CD4-positive, alpha-beta T cell (primary cell): ENCODE measurements at regions not wholly inside any gene's neighbourhood (a gene's known extent, or its start where the extent isn't known, plus 50 kb on each side); places are given as distances from the start of the nearest gene placed in this dataset.

Source experiments
- ATAC-seq: fragments of 200-7000 bp; cut with Tn5 transposase; one replicate; pipeline ENCODE4 v1.10.0; 2022; ENCODE audit warnings: mild to moderate bottlenecking; ENCODE audit not compliant: poor library complexity
- CTCF ChIA-PET: fragments of 350-600 bp; sonication (Branson Sonifier 250); formaldehyde crosslinking; loops from one replicate; lab custom pipeline; 2021; ENCODE audit warnings: antibody characterized with exemption, inconsistent platforms; lab: Charles Lee
- POLR2A ChIA-PET: fragments of 350-600 bp; sonication (Branson Sonifier 250); formaldehyde crosslinking; loops from one replicate; lab custom pipeline; 2021; ENCODE audit warnings: antibody characterized with exemption, inconsistent platforms; lab: Charles Lee
- DNase-seq, 14 experiments: peaks; one replicate each; pipeline ENCODE4 v3.0.0-alpha.2; 2013 to 2020; ENCODE audit warnings: mixed read lengths in 2 of 14
- H3K27ac ChIP-seq, 2 donors: one replicate each; pipeline versions ENCODE4 v1.5.1 to v1.7.0; 2013; ENCODE audit warnings: low read length in 2 of 2, low read depth in 1 of 2, mild to moderate bottlenecking in 1 of 2
- H3K27me3 ChIP-seq, 2 experiments: 1 replicate in 1 of 2; 2 replicates in 1 of 2; pipeline versions ENCODE4 v1.6.1 to v1.7.0; 2013; ENCODE audit warnings: low read length in 2 of 2, control low read depth in 1 of 2, mild to moderate bottlenecking in 1 of 2, moderate library complexity in 1 of 2; ENCODE audit not compliant: insufficient read depth in 2 of 2, control insufficient read depth in 1 of 2
- H3K36me3 ChIP-seq: one replicate; pipeline ENCODE4 v1.6.1; 2013; ENCODE audit warnings: low read length, control low read depth; ENCODE audit not compliant: insufficient read depth
- H3K4me1 ChIP-seq: one replicate; pipeline ENCODE4 v1.6.1; 2013; ENCODE audit warnings: low read length, control low read depth; ENCODE audit not compliant: insufficient read depth
- H3K4me3 ChIP-seq: one replicate; pipeline ENCODE4 v1.5.1; 2013; ENCODE audit warnings: mild to moderate bottlenecking, low read length, moderate library complexity
- H3K9me3 ChIP-seq, 2 experiments: 1 replicate in 1 of 2; 2 replicates in 1 of 2; pipeline versions ENCODE4 v1.6.1 to v1.7.0; 2013; ENCODE audit warnings: low read length in 2 of 2, mild to moderate bottlenecking in 2 of 2, control low read depth in 1 of 2, moderate library complexity in 1 of 2; ENCODE audit not compliant: control insufficient read depth in 1 of 2, insufficient read depth in 1 of 2
- H3K27ac Mint-ChIP-seq: one replicate; pipeline ENCODE4 v1.8.0; 2020; ENCODE audit warnings: mixed read lengths
- H3K27me3 Mint-ChIP-seq: one replicate; pipeline ENCODE4 v1.8.0; 2021; ENCODE audit warnings: mixed read lengths
- H3K36me3 Mint-ChIP-seq: one replicate; pipeline ENCODE4 v1.8.0; 2021; ENCODE audit warnings: low read depth, mixed read lengths
- H3K4me1 Mint-ChIP-seq: one replicate; pipeline ENCODE4 v1.8.0; 2021; ENCODE audit warnings: low read depth, mixed read lengths
- H3K4me3 Mint-ChIP-seq: one replicate; pipeline ENCODE4 v1.8.0; 2020; ENCODE audit warnings: mild to moderate bottlenecking, mixed read lengths
- H3K9me3 Mint-ChIP-seq: one replicate; pipeline ENCODE4 v1.8.0; 2020; ENCODE audit warnings: mixed read lengths
- intact Hi-C, 2 experiments: fragments of 100-400 bp; cut with DNase I in 1 of 2; cut with micrococcal nuclease in 1 of 2; formaldehyde crosslinking; loops; one replicate each; pipeline versions ENCODE4 v1.15.1 to v1.9.0; 2023 to 2025; cut with DNase I, micrococcal nuclease
- TF ChIP-seq, protein P1 (sequence below): fragments of 200-600 bp; IDR thresholded peaks from one replicate; pipeline ENCODE4 v1.8.0; 2022; ENCODE audit warnings: antibody characterized with exemption, mild to moderate bottlenecking

DNA sequence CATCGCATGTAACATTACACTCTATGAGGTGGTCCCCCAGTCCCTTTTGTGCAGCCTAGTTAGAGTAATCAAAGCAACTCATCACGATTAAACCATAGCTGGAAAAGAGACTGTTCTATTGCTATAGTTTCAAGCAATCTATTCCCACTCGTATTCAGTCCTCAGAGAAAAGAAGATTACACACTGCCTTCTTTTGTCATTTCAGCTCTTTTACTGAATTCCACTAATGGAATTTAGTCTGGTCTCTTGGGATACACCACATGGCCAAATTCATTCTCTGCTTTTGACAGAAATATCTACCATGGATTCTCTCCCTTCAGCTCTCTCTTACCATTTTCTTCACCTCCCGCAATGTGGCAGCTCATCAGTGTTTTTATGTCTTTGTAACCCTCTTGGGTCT, 108.9 kb upstream of the HDAC9 start:
- H3K4me1 Mint-ChIP-seq: no peaks in the 10 kb centered on the region

DNA sequence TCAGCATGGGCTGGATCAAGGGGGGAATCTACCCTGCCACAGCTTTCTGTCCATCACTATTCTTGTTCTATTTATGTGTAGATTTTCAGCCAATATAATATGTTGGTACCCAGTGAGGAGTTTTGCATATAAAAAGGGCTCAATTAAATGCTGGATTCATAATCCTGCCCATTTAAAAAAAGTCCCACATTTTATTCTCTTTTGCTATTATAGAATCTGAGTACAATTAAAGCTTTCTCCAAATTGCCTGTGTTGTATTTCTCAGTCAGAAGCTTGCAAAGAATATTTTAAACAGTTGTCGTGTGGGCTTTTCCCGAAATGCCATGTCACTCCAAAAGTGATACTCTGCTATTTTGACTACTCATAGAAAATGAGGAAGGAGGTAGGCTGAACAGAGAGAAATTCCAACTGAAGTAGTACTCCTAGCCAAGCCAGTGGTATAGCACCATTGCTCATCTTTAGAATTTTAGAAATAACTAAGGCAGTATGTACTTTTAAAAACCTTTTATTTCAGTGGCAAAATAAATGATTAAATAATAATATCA, 108.3 kb upstream of the HDAC9 start:
- H3K27me3 Mint-ChIP-seq: no peaks in the 10 kb centered on the region
- no peaks in the 10 kb centered on the region for H3K4me1 Mint-ChIP-seq
- Histone ChIP-seq H3K9me3 (no peaks in the 10 kb centered on the region), H3K27ac (no peak overlapping the region), H3K4me1 (no peaks in the 10 kb centered on the region), H3K4me3 (no peak overlapping the region), H3K36me3 (no peaks in the 10 kb centered on the region), H3K27me3 (no peaks in the 10 kb centered on the region)
- no peak overlapping the region for H3K27ac Mint-ChIP-seq
- DNase-seq (peak in 2 of 14 experiments; percentile 9 to 16), ATAC-seq (no peak)
- H3K9me3 Mint-ChIP-seq: no peaks in the 10 kb centered on the region
- H3K4me3 Mint-ChIP-seq: no peak overlapping the region
- intact Hi-C loops: no loop called here
- H3K36me3 Mint-ChIP-seq: no peaks in the 10 kb centered on the region
- ChIA-PET CTCF (no interaction called here), POLR2A (no interaction called here)
- TF ChIP-seq, protein P1, sequence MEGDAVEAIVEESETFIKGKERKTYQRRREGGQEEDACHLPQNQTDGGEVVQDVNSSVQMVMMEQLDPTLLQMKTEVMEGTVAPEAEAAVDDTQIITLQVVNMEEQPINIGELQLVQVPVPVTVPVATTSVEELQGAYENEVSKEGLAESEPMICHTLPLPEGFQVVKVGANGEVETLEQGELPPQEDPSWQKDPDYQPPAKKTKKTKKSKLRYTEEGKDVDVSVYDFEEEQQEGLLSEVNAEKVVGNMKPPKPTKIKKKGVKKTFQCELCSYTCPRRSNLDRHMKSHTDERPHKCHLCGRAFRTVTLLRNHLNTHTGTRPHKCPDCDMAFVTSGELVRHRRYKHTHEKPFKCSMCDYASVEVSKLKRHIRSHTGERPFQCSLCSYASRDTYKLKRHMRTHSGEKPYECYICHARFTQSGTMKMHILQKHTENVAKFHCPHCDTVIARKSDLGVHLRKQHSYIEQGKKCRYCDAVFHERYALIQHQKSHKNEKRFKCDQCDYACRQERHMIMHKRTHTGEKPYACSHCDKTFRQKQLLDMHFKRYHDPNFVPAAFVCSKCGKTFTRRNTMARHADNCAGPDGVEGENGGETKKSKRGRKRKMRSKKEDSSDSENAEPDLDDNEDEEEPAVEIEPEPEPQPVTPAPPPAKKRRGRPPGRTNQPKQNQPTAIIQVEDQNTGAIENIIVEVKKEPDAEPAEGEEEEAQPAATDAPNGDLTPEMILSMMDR: no peak

More for the DNA sequence above, 108.9 kb upstream of the HDAC9 start:
- intact Hi-C loops: no loop called here
- Mint-ChIP-seq H3K36me3 (no peaks in the 10 kb centered on the region), H3K9me3 (no peaks in the 10 kb centered on the region), H3K27ac (no peak overlapping the region), H3K27me3 (no peaks in the 10 kb centered on the region), H3K4me3 (no peak overlapping the region)
- ChIA-PET POLR2A (no interaction called here), CTCF (no interaction called here)
- no peaks in the 10 kb centered on the region for H3K27me3 ChIP-seq
- H3K36me3 ChIP-seq: no peaks in the 10 kb centered on the region
- H3K4me3 ChIP-seq: no peak overlapping the region
- no peak for ATAC-seq
- H3K4me1 ChIP-seq: no peaks in the 10 kb centered on the region
- DNase-seq: no peak
- no peaks in the 10 kb centered on the region for H3K9me3 ChIP-seq
- H3K27ac ChIP-seq: no peak overlapping the region
- TF ChIP-seq, protein P1: no peak

DNA sequence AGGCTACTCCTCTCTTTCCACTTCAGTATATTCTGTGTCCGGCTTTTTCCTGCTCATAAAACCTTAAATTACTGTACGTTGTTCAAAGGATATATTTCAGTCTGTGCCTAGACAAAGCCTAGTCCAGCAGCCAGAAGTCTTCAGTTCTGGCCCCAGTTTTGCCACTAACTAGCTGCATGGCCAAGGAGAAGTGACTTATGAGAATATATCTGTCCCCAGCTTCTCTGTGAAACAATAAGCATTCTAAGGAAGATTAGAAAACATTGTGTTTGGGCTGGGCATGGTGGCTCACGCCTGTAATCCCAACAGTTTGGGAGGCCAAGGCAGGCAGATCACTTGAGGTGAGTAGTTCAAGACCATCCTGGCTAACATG, 105.0 kb upstream of the HDAC9 start:
- intact Hi-C loops: no loop called here
- H3K9me3 ChIP-seq: no peaks in the 10 kb centered on the region
- ChIA-PET CTCF (no interaction called here), POLR2A (no interaction called here)
- DNase-seq (no peak), ATAC-seq (no peak)
- H3K4me3 ChIP-seq: no peak overlapping the region
- H3K27me3 ChIP-seq: no peaks in the 10 kb centered on the region
- Mint-ChIP-seq H3K36me3 (no peaks in the 10 kb centered on the region), H3K27me3 (no peaks in the 10 kb centered on the region), H3K4me1 (no peaks in the 10 kb centered on the region), H3K27ac (no peak overlapping the region), H3K9me3 (no peaks in the 10 kb centered on the region), H3K4me3 (no peak overlapping the region)
- no peaks in the 10 kb centered on the region for H3K4me1 ChIP-seq
- TF ChIP-seq, protein P1: no peak
- H3K27ac ChIP-seq: no peak overlapping the region
- H3K36me3 ChIP-seq: no peaks in the 10 kb centered on the region
